Fibroblast of villous mesenchyme (primary cell): ENCODE measurements at regions not wholly inside any gene's neighbourhood (a gene's known extent, or its start where the extent isn't known, plus 50 kb on each side); places are given as distances from the start of the nearest gene placed in this dataset.

Source experiments
- DNase-seq: peaks from one replicate; pipeline ENCODE4 v3.0.0-alpha.2; 2010; ENCODE audit warnings: low read depth
- H3K4me3 ChIP-seq: 2 replicates; pipeline ENCODE4 v1.5.1; 2011; ENCODE audit warnings: low read depth, mild to moderate bottlenecking, low read length
- TF ChIP-seq, protein P1 (sequence below): IDR thresholded peaks from 2 replicates; pipeline ENCODE4 v1.5.1; 2012; ENCODE audit warnings: low read depth, mild to moderate bottlenecking, low read length; ENCODE audit not compliant: insufficient read depth

DNA sequence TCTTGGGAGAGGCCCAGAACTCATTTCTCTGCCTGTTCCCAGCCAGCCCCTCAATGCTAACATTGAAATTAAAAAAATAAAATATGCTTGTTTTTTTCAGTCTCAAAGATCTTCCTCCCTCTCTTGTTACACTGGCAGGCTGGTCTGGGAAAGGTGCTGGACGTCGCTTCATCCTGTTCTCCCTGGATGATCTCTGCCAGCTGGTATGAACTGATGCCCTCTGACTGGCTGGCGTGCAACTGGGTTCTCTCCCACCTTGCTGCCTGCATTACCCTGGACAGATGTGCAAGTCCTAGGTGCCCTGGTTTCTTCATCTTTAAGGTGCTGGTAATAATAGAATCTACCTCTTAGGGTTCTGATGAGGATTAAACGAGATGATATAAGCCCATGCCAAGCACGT is 263.9 kb upstream of the PROK2 start:
- no peak for DNase-seq
- TF ChIP-seq, protein P1, sequence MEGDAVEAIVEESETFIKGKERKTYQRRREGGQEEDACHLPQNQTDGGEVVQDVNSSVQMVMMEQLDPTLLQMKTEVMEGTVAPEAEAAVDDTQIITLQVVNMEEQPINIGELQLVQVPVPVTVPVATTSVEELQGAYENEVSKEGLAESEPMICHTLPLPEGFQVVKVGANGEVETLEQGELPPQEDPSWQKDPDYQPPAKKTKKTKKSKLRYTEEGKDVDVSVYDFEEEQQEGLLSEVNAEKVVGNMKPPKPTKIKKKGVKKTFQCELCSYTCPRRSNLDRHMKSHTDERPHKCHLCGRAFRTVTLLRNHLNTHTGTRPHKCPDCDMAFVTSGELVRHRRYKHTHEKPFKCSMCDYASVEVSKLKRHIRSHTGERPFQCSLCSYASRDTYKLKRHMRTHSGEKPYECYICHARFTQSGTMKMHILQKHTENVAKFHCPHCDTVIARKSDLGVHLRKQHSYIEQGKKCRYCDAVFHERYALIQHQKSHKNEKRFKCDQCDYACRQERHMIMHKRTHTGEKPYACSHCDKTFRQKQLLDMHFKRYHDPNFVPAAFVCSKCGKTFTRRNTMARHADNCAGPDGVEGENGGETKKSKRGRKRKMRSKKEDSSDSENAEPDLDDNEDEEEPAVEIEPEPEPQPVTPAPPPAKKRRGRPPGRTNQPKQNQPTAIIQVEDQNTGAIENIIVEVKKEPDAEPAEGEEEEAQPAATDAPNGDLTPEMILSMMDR, result no peak
- no peak overlapping the region for H3K4me3 ChIP-seq

DNA sequence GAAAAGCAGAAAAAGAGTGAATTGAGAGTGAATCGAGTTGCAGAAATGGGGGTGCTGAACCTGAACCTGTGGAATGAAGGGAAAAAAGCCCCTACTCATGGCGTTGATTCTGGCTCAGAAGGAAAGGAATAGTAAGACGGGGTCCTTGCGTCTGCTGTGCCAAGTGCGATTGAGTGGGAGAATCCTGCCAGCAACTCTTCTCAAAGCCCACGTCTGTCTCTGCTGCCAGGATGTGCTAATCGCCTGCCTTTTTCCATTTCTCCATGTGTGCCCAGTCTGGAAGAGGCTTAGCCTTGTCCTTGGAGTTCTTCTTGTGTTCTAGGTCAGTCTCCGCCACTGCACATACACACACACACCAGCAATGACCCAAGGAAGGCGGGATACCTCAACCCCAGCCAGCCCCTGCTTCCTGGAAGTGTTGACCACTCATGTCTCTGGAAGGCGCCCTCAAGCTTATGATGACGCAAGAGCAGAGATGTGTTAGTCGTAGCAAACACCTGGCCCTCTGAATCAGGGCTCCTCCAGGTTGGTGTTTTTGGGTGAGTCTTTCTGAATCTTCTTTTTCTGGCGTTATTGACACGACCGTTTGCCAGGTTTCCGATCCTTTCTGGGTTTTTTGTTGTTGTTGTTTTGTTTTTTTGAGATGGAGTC is 262.4 kb upstream of the PROK2 start:
- no peak for DNase-seq
- no peak overlapping the region for H3K4me3 ChIP-seq
- TF ChIP-seq, protein P1, result no peak

DNA sequence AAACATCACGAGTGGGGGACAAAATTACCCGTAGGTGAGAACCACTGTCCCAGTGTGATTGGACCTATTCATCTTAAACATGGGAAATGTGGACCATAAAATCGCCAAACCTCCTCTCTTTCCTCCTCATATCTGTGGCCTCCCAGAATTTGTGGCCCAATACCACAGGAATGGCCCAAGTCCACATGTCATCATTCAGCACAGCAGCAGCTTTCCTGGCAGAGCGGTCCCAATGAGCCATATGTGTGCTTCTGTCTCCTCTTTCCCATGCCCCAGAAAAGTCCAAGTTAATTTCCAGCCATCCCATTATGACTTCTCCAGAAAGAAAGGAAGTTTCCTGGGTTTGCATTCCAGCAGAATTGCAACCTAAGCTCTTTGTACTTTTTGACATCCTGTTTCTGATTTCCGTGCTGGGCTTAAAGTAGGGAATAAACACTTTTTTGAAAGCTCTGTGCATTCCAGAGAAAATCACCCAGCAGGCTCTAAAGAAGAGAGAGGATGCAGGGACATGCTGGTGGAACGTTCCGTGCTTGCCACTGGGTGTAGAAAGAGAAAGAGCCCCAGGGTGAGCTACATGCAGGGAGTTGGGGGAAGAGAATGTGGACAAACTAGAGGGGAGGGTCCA is 259.4 kb upstream of the PROK2 start:
- no peak for DNase-seq
- TF ChIP-seq, protein P1, result no peak
- no peak overlapping the region for H3K4me3 ChIP-seq

- peak; percentile 27 for DNase-seq
- TF ChIP-seq, protein P1, result no peak
- no peak overlapping the region for H3K4me3 ChIP-seq
Observed at GRCh38 chr3:72043204-72044133, 258.5 kb upstream of the PROK2 start.

DNA sequence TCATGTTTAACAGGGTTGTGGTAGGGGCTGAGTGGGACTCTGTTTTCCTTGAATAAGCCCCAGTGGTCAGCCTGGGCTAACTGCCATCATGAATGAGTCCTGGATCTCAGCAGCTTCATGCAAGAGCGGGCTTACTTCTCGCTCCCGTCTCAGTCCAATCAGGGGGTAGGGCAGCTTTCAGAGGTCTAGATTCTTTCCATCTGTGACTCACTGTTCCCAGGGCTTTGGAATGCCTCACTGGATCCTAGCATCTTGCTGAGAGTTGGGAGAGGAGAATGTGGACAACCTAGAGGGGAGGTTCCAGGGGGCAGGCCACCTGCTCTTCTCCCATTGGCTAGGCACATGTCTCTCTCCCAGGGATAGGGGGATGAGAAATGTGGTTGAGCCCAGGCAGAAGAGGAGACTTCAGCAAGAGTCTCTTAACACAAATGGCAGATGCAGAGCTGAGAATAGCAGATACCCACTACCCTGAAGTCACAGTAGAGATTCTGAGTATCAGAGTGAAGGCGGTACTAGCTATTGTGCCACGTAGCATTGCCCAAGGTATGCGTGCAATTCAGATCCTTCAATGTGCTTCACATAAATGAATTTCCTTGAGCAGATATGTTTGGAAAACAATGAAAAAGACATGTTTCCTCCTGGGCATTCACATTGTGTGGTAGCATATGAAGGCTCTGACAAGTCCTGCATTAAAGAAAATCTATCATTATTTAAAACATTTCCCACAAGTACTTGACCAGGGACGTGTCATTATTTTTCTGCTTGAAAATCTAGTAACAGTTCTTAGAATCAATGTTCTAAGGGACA is 257.7 kb upstream of the PROK2 start:
- DNase-seq, result peak; percentile 28
- TF ChIP-seq, protein P1, result no peak

DNA sequence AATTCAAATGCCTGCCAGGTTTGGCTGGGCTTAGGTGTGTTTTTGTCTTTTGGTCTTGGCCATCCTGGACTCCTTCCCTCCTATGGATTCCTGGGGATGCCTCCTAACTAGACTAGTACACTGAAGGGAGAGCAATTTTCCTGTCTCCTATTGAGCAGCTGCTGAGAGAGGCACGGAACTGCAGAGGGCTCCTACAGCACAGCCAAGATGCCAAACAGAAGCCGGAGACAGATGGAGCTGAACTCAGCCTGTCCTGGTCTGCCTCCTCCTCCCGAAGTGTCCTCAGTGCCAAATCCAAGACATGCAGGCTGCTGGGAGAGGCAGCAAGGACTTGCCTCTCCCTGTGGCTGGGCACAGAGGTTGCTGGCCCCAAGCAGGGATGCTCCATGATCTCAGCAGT is 256.6 kb upstream of the PROK2 start:
- H3K4me3 ChIP-seq, result no peak overlapping the region
- DNase-seq, result no peak
- TF ChIP-seq, protein P1, result no peak

More for the DNA sequence above, 257.7 kb upstream of the PROK2 start:
- no peak overlapping the region for H3K4me3 ChIP-seq
